HepG2 (cell line): ENCODE measurements at regions not wholly inside any gene's neighbourhood (a gene's known extent, or its start where the extent isn't known, plus 50 kb on each side); places are given as distances from the start of the nearest gene placed in this dataset.
A peak's percentile ranks its signal among the peaks of the same experiment; 100 is the strongest.

Experiments
- ATAC-seq: fragments of 200-7000 bp; cut with Tn5 transposase; 3 replicates; pipeline ENCODE4 v1.9.1; 2020; ENCODE audit warnings: mild to moderate bottlenecking, moderate library complexity
- BruUV-seq: library from RNA; stranded (reverse); fragments of 400-500 nt; replicated peaks from 2 replicates; lab custom pipeline; 2021; lab: Mats Ljungman, UMichigan
- CTCF ChIA-PET: fragments of 300-600 bp; formaldehyde crosslinking; extraction: SDS; loops from one replicate; lab custom pipeline; 2021; ENCODE audit warnings: low total read pairs, inconsistent platforms, low intra/inter-chr PET ratio; lab: Yijun Ruan, JAX
- POLR2A ChIA-PET: fragments of 350-600 bp; sonication (Branson Sonifier 250); formaldehyde crosslinking; loops from one replicate; lab custom pipeline; 2020; ENCODE audit warnings: antibody characterized with exemption, inconsistent platforms; lab: Yijun Ruan, JAX
- DNase-seq: peaks from one replicate; pipeline ENCODE4 v3.0.0-alpha.2; 2015; ENCODE audit warnings: low spot score
- FAIRE-seq: peaks from 3 replicates; lab custom pipeline; 2011; peaks lifted over from hg19 to GRCh38; lab: Jason Lieb, UNC
- H2AFZ ChIP-seq: one replicate; pipeline ENCODE4 v1.6.1; 2011; ENCODE audit warnings: low read length, inconsistent platforms
- H3K27ac ChIP-seq: fragments of 300-600 bp; 3 replicates; pipeline ENCODE4 v1.8.0; 2011; ENCODE audit warnings: mixed run types, mild to moderate bottlenecking, mixed read lengths, low read length, inconsistent platforms; ENCODE audit not compliant: insufficient read depth; ENCODE audit errors: extremely low read length
- H3K27me3 ChIP-seq, 2 experiments: fragments of 200-600 bp in 1 of 2; 2 replicates in 1 of 2; 3 replicates in 1 of 2; pipeline versions ENCODE4 v1.6.0 to v1.8.0; 2011; ENCODE audit warnings: low read length in 2 of 2, mild to moderate bottlenecking in 2 of 2, moderate library complexity in 2 of 2, inconsistent platforms in 1 of 2; ENCODE audit not compliant: insufficient read depth in 2 of 2, control insufficient read depth in 1 of 2
- H3K36me3 ChIP-seq, 2 experiments: fragments of 200-600 bp in 1 of 2; replicated peaks in 1 of 2; 2 replicates in 1 of 2; 3 replicates in 1 of 2; pipeline versions ENCODE4 v1.5.1 to v1.8.0; 2011; ENCODE audit warnings: low read length in 2 of 2, inconsistent platforms in 1 of 2; ENCODE audit not compliant: insufficient read depth in 2 of 2, control insufficient read depth in 1 of 2
- H3K4me1 ChIP-seq: 2 replicates; pipeline ENCODE4 v1.5.1; 2012; ENCODE audit warnings: low read length, inconsistent platforms; ENCODE audit not compliant: insufficient read depth
- H3K4me2 ChIP-seq: 2 replicates; pipeline ENCODE4 v1.6.0; 2011; ENCODE audit warnings: low read depth, low read length, inconsistent platforms
- H3K4me3 ChIP-seq, 3 experiments: fragments of 200-600 bp in 1 of 3; sonication (generic), shearing (Covaris generic) in 1 of 3; replicated peaks in 1 of 3; 2 replicates each; pipeline ENCODE4 v1.5.1; 2011 to 2016; ENCODE audit warnings: low read length in 3 of 3, inconsistent platforms in 2 of 3, low read depth in 2 of 3, mild to moderate bottlenecking in 2 of 3, control low read depth in 1 of 3, mixed read lengths in 1 of 3; ENCODE audit not compliant: insufficient read depth in 1 of 3
- H3K79me2 ChIP-seq: one replicate; pipeline ENCODE4 v1.6.1; 2011; ENCODE audit warnings: low read length, inconsistent platforms; ENCODE audit not compliant: insufficient read depth
- H3K9ac ChIP-seq: 2 replicates; pipeline ENCODE4 v1.6.0; 2011; ENCODE audit warnings: mild to moderate bottlenecking, low read depth, low read length, inconsistent platforms; ENCODE audit not compliant: insufficient read depth
- H3K9me3 ChIP-seq: 2 replicates; pipeline ENCODE4 v1.5.1; 2012; ENCODE audit warnings: mild to moderate bottlenecking, low read length
- H4K20me1 ChIP-seq: 2 replicates; pipeline ENCODE4 v1.6.0; 2011; ENCODE audit warnings: inconsistent platforms, mild to moderate bottlenecking, low read length, moderate library complexity; ENCODE audit not compliant: insufficient read depth
- GATAD1 ChIP-seq: IDR thresholded peaks from 2 replicates; pipeline ENCODE4 v1.6.1; 2016; ENCODE audit warnings: missing genetic modification reagents, missing compliant biosample characterization
- NFATC3 ChIP-seq: sonication (generic); formaldehyde crosslinking; IDR thresholded peaks from 2 replicates; pipeline ENCODE4 v1.5.1; 2020; ENCODE audit warnings: mild to moderate bottlenecking, missing genetic modification reagents
- ONECUT2 ChIP-seq: sonication (generic); formaldehyde crosslinking; IDR thresholded peaks from 2 replicates; pipeline ENCODE4 v1.4.0; 2020; ENCODE audit warnings: missing genetic modification reagents
- RCOR2 ChIP-seq: IDR thresholded peaks from 2 replicates; pipeline ENCODE4 v1.6.1; 2016; ENCODE audit warnings: missing biosample characterization, missing genetic modification reagents
- SOX6 ChIP-seq, 2 experiments: fragments of 450-650 bp in 1 of 2; sonication (generic) in 1 of 2; formaldehyde crosslinking in 1 of 2; IDR thresholded peaks; 2 replicates each; pipeline versions ENCODE4 v1.4.0 to v1.6.1; 2017 to 2020; ENCODE audit warnings: antibody characterized with exemption in 1 of 2, mild to moderate bottlenecking in 1 of 2, missing genetic modification reagents in 1 of 2
- ZFP82 ChIP-seq: sonication (generic); formaldehyde crosslinking; IDR thresholded peaks from 2 replicates; pipeline ENCODE4 v1.5.1; 2020; ENCODE audit warnings: mild to moderate bottlenecking, missing genetic modification reagents, borderline replicate concordance
- ZFYVE20 ChIP-seq: sonication (generic); formaldehyde crosslinking; IDR thresholded peaks from 2 replicates; pipeline ENCODE4 v1.8.0; 2023; ENCODE audit warnings: low read depth, mild to moderate bottlenecking, moderate library complexity, missing genetic modification reagents, borderline replicate concordance
- ZNF138 ChIP-seq: sonication (generic); formaldehyde crosslinking; IDR thresholded peaks from 2 replicates; pipeline ENCODE4 v1.5.0; 2020; ENCODE audit warnings: mild to moderate bottlenecking, low read depth, missing genetic modification reagents
- ZNF367 ChIP-seq: sonication (generic); formaldehyde crosslinking; IDR thresholded peaks from 2 replicates; pipeline ENCODE4 v1.4.0; 2020; ENCODE audit warnings: missing genetic modification reagents, borderline replicate concordance
- ZNF670 ChIP-seq: sonication (generic); formaldehyde crosslinking; IDR thresholded peaks from 2 replicates; pipeline ENCODE4 v1.8.0; 2022; ENCODE audit warnings: mild to moderate bottlenecking, missing genetic modification reagents, borderline replicate concordance
- WGBS: methylation state at CpG from one replicate; pipeline ENCODE4 v1.1.6; 2017; ENCODE audit warnings: low lambda C conversion rate; 5-methylcytosine and 5-hydroxymethylcytosine counted together
- in situ Hi-C: cut with HindIII; loops from 2 replicates; pipeline ENCODE4 v1.10.0; 2017; ENCODE audit warnings: low pct_unique_long_range_greater_than_20kb; ENCODE audit not compliant: extremely low pct_ligation_motif_present
- intact Hi-C: fragments of 100-400 bp; cut with micrococcal nuclease; formaldehyde crosslinking; loops from one replicate; pipeline ENCODE4 v1.10.0; 2022; ENCODE audit not compliant: unreplicated experiment
- TF ChIP-seq, protein P1 (sequence below): sonication (generic); formaldehyde crosslinking; IDR thresholded peaks from 2 replicates; pipeline ENCODE4 v1.5.1; 2020; ENCODE audit warnings: missing genetic modification reagents, mild to moderate bottlenecking, borderline replicate concordance
- TF ChIP-seq, protein P2 (sequence below): IDR thresholded peaks from 2 replicates; pipeline ENCODE4 v1.6.1; 2012; ENCODE audit warnings: inconsistent platforms
- TF ChIP-seq, protein P3 (sequence below): sonication (generic); formaldehyde crosslinking; IDR thresholded peaks from 2 replicates; pipeline ENCODE4 v1.4.0; 2020; ENCODE audit warnings: mild to moderate bottlenecking, missing genetic modification reagents, borderline replicate concordance
- TF ChIP-seq, protein P4 (sequence below): sonication (generic); formaldehyde crosslinking; IDR thresholded peaks from 2 replicates; pipeline ENCODE4 v1.4.0; 2020; ENCODE audit warnings: mild to moderate bottlenecking, low read depth, missing genetic modification reagents
- TF ChIP-seq, protein P5 (sequence below): sonication (generic); formaldehyde crosslinking; IDR thresholded peaks from 2 replicates; pipeline ENCODE4 v1.8.1; 2023; ENCODE audit warnings: missing genetic modification reagents, mild to moderate bottlenecking, borderline replicate concordance

DNA sequence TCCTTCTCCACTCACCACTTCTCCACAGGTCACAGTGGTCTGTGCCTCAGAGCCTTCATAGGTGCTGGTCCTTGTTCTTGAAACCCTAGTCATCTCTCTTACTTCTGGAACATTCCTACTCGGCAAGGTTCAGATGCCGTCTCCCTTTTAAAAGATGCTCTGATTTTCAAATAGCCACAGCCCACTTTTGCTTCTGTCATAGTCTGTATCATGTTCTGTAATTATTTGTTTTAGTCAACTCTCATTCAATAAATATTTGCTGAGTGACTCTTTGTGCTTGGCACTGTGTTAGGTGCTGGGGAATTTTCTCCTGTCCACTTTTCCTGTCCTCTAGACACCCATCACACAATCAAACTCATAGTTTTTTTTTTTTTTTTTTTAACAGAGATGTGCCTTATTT lies 181.3 kb upstream of the IL12B start:
- Histone ChIP-seq H3K27ac (no peak overlapping the region), H2AFZ (no peak overlapping the region), H3K9ac (no peak overlapping the region), H4K20me1 (no peaks in the 10 kb centered on the region), H3K4me2 (no peak overlapping the region), H3K4me3 (no peak overlapping the region), H3K9me3 (no peaks in the 10 kb centered on the region), H3K36me3 (no peaks in the 10 kb centered on the region), H3K27me3 (no peaks in the 10 kb centered on the region; a peak in 1 of 5 replicates), H3K4me1 (no peaks in the 10 kb centered on the region), H3K79me2 (no peaks in the 10 kb centered on the region)
- FAIRE-seq (no peak), ATAC-seq (no peak; the same call in 2 of the 3 replicates), DNase-seq (peak; percentile 3)
- BruUV-seq, result no TSS peak
- in situ Hi-C loops, result no loop called here
- POLR2A ChIA-PET, result no interaction called here
- intact Hi-C loops, result loop anchor here (10.0 kb wide), 1 partner anchor 403 kb away; the partner anchor contains the start of gene ADRA1B
- CTCF ChIA-PET, result no interaction called here
- 2% methylated on average over 2 of the region's 2 CpGs for WGBS
- TF ChIP-seq, protein P1, sequence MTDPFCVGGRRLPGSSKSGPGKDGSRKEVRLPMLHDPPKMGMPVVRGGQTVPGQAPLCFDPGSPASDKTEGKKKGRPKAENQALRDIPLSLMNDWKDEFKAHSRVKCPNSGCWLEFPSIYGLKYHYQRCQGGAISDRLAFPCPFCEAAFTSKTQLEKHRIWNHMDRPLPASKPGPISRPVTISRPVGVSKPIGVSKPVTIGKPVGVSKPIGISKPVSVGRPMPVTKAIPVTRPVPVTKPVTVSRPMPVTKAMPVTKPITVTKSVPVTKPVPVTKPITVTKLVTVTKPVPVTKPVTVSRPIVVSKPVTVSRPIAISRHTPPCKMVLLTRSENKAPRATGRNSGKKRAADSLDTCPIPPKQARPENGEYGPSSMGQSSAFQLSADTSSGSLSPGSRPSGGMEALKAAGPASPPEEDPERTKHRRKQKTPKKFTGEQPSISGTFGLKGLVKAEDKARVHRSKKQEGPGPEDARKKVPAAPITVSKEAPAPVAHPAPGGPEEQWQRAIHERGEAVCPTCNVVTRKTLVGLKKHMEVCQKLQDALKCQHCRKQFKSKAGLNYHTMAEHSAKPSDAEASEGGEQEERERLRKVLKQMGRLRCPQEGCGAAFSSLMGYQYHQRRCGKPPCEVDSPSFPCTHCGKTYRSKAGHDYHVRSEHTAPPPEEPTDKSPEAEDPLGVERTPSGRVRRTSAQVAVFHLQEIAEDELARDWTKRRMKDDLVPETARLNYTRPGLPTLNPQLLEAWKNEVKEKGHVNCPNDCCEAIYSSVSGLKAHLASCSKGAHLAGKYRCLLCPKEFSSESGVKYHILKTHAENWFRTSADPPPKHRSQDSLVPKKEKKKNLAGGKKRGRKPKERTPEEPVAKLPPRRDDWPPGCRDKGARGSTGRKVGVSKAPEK (CRISPR knock-in tag), result no peak
- TF ChIP-seq ZNF138 (CRISPR knock-in tag), result no peak
- TF ChIP-seq ZNF670, result no peak
- TF ChIP-seq, protein P2, sequence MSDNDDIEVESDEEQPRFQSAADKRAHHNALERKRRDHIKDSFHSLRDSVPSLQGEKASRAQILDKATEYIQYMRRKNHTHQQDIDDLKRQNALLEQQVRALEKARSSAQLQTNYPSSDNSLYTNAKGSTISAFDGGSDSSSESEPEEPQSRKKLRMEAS, result no peak
- TF ChIP-seq SOX6 (IDR thresholded peaks at IDR 0.05), result no peak
- no peak for TF ChIP-seq SOX6 (CRISPR knock-in tag; IDR thresholded peaks at IDR 0.05)
- TF ChIP-seq, protein P3, sequence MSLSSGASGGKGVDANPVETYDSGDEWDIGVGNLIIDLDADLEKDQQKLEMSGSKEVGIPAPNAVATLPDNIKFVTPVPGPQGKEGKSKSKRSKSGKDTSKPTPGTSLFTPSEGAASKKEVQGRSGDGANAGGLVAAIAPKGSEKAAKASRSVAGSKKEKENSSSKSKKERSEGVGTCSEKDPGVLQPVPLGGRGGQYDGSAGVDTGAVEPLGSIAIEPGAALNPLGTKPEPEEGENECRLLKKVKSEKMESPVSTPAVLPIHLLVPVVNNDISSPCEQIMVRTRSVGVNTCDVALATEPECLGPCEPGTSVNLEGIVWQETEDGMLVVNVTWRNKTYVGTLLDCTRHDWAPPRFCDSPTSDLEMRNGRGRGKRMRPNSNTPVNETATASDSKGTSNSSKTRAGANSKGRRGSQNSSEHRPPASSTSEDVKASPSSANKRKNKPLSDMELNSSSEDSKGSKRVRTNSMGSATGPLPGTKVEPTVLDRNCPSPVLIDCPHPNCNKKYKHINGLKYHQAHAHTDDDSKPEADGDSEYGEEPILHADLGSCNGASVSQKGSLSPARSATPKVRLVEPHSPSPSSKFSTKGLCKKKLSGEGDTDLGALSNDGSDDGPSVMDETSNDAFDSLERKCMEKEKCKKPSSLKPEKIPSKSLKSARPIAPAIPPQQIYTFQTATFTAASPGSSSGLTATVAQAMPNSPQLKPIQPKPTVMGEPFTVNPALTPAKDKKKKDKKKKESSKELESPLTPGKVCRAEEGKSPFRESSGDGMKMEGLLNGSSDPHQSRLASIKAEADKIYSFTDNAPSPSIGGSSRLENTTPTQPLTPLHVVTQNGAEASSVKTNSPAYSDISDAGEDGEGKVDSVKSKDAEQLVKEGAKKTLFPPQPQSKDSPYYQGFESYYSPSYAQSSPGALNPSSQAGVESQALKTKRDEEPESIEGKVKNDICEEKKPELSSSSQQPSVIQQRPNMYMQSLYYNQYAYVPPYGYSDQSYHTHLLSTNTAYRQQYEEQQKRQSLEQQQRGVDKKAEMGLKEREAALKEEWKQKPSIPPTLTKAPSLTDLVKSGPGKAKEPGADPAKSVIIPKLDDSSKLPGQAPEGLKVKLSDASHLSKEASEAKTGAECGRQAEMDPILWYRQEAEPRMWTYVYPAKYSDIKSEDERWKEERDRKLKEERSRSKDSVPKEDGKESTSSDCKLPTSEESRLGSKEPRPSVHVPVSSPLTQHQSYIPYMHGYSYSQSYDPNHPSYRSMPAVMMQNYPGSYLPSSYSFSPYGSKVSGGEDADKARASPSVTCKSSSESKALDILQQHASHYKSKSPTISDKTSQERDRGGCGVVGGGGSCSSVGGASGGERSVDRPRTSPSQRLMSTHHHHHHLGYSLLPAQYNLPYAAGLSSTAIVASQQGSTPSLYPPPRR, result no peak
- no peak for TF ChIP-seq ZFYVE20
- no peak for TF ChIP-seq ONECUT2
- no peak for TF ChIP-seq NFATC3 (CRISPR knock-in tag)
- TF ChIP-seq GATAD1 (CRISPR knock-in tag), result no peak
- TF ChIP-seq, protein P4, sequence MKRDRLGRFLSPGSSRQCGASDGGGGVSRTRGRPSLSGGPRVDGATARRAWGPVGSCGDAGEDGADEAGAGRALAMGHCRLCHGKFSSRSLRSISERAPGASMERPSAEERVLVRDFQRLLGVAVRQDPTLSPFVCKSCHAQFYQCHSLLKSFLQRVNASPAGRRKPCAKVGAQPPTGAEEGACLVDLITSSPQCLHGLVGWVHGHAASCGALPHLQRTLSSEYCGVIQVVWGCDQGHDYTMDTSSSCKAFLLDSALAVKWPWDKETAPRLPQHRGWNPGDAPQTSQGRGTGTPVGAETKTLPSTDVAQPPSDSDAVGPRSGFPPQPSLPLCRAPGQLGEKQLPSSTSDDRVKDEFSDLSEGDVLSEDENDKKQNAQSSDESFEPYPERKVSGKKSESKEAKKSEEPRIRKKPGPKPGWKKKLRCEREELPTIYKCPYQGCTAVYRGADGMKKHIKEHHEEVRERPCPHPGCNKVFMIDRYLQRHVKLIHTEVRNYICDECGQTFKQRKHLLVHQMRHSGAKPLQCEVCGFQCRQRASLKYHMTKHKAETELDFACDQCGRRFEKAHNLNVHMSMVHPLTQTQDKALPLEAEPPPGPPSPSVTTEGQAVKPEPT (CRISPR knock-in tag), result no peak
- TF ChIP-seq ZFP82 (CRISPR knock-in tag), result no peak
- no peak for TF ChIP-seq ZNF367 (CRISPR knock-in tag)
- no peak for TF ChIP-seq RCOR2 (CRISPR knock-in tag)
- TF ChIP-seq, protein P5, sequence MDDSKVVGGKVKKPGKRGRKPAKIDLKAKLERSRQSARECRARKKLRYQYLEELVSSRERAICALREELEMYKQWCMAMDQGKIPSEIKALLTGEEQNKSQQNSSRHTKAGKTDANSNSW (CRISPR knock-in tag), result no peak
